PC-9 (cell line): ENCODE measurements at regions not wholly inside any gene's neighbourhood (a gene's known extent, or its start where the extent isn't known, plus 50 kb on each side); places are given as distances from the start of the nearest gene placed in this dataset.
A peak's percentile ranks its signal among the peaks of the same experiment; 100 is the strongest.

Source experiments
- BruUV-seq: library from RNA; stranded (reverse); fragments of 400-500 nt; replicated peaks from 2 replicates; lab custom pipeline; 2021; lab: Mats Ljungman, UMichigan
- CTCF ChIA-PET: fragments of 300-600 bp; sonication (Branson Sonifier 250); formaldehyde crosslinking; loops from one replicate; lab custom pipeline; 2022; ENCODE audit warnings: antibody characterized with exemption; lab: Charles Lee
- POLR2A ChIA-PET: fragments of 300-600 bp; sonication (Branson Sonifier 250); formaldehyde crosslinking; loops from one replicate; lab custom pipeline; 2022; ENCODE audit warnings: antibody characterized with exemption; ENCODE audit not compliant: unreplicated experiment; lab: Charles Lee
- DNase-seq, 2 experiments: peaks; one replicate each; pipeline versions ENCODE4 v3.0.0 to v3.0.0-alpha.2; 2015 to 2022; ENCODE audit warnings: mixed read lengths in 1 of 2
- H2AFZ ChIP-seq: fragments of 200-600 bp; sonication (generic); 2 replicates; pipeline ENCODE4 v1.8.1; 2017; ENCODE audit warnings: antibody characterized with exemption
- H3F3A ChIP-seq: fragments of 200-600 bp; sonication (generic); 2 replicates; pipeline ENCODE4 v1.8.1; 2017; ENCODE audit warnings: antibody characterized with exemption, mild to moderate bottlenecking, low read depth; ENCODE audit not compliant: insufficient read depth
- H3K27ac ChIP-seq: fragments of 200-600 bp; sonication (generic); 2 replicates; pipeline ENCODE4 v1.6.1; 2016; ENCODE audit warnings: mixed run types
- H3K27me3 ChIP-seq: fragments of 200-600 bp; sonication (generic); 2 replicates; pipeline ENCODE4 v1.6.1; 2016; ENCODE audit warnings: low read depth, mixed run types; ENCODE audit not compliant: insufficient read depth
- H3K36me3 ChIP-seq: fragments of 200-600 bp; sonication (generic); 2 replicates; pipeline ENCODE4 v1.6.1; 2016; ENCODE audit warnings: low read depth, mixed run types
- H3K4me1 ChIP-seq: fragments of 200-600 bp; sonication (generic); replicated peaks from 2 replicates; pipeline ENCODE4 v1.6.1; 2016; ENCODE audit warnings: mixed run types; ENCODE audit not compliant: insufficient read depth
- H3K4me2 ChIP-seq: fragments of 200-600 bp; sonication (generic); 2 replicates; pipeline ENCODE4 v1.6.1; 2017; ENCODE audit warnings: mixed run types
- H3K4me3 ChIP-seq: fragments of 200-600 bp; sonication (generic); 2 replicates; pipeline ENCODE4 v1.6.1; 2016; ENCODE audit warnings: mixed run types
- H3K79me2 ChIP-seq: fragments of 200-600 bp; sonication (generic); 2 replicates; pipeline ENCODE4 v1.6.1; 2017; ENCODE audit warnings: low read depth, mixed run types
- H3K9me2 ChIP-seq: fragments of 200-600 bp; sonication (generic); 2 replicates; pipeline ENCODE4 v1.8.1; 2017; ENCODE audit warnings: mild to moderate bottlenecking; ENCODE audit not compliant: insufficient read depth
- H3K9me3 ChIP-seq: fragments of 200-600 bp; sonication (generic); 2 replicates; pipeline ENCODE4 v1.8.1; 2016; ENCODE audit warnings: low read depth; ENCODE audit not compliant: insufficient read depth
- H4K20me1 ChIP-seq: fragments of 200-600 bp; sonication (generic); 2 replicates; pipeline ENCODE4 v1.8.1; 2017; ENCODE audit not compliant: insufficient read depth
- EZH2 ChIP-seq: fragments of 200-600 bp; sonication (generic); IDR thresholded peaks from 2 replicates; pipeline ENCODE4 v1.8.0; 2017; ENCODE audit warnings: antibody characterized with exemption, low read depth
- intact Hi-C: fragments of 100-400 bp; cut with micrococcal nuclease; formaldehyde crosslinking; loops from one replicate; pipeline ENCODE4 v1.10.0; 2022; ENCODE audit not compliant: unreplicated experiment
- TF ChIP-seq, protein P1 (sequence below): fragments of 200-600 bp; sonication (generic); conservative IDR thresholded peaks from 2 replicates; pipeline ENCODE4 v1.6.1; 2017; ENCODE audit warnings: mixed run types, antibody characterized with exemption, mild to moderate bottlenecking, moderate library complexity

DNA sequence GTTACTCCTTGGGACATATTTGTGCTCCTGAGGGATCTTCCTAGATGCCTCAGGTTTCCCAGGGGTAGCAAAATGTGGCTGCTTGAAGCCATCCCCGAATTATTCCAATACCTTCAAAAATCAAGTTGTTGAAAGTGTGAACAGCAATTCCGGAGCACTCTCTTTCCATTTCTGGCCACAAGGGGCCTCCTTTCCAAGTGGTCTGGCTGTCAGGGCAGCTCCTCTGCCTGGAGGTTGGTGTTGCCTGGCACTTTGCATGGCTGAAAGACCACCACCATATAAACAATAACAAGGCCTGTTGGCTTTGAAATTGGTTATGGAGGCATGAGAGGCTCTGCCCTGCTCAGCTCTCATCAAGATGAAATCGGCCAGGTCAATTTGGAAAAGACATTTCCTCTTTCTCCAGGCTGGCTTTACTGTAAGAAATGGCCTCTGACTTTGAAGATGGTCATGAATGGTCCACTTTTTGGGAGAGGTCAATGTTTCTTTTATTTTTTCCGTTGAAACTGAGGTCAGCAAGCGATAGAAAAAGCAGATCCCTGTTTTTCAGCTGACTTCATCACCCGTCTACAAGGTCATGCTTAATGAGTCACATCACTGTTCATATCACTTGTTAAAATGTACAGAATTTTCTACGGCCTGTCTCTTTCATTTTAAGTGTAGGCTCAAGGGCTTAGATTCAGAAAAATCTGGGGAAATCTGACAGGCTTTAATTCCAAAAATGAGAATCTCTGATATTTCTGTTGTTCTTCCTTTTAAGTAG, 481.1 kb upstream of the ZNF608 start:
- H3K36me3 ChIP-seq: no peaks in the 10 kb centered on the region
- POLR2A ChIA-PET: no interaction called here
- H3K27ac ChIP-seq: no peak overlapping the region
- no peak overlapping the region for H3K4me2 ChIP-seq
- DNase-seq: no peak
- no peaks in the 10 kb centered on the region for H3F3A ChIP-seq
- CTCF ChIA-PET: interaction anchor here (0.6 kb wide), 1 partner anchor 676 kb away, joined by 3 read pairs; no protein-coding TSS in a partner anchor
- no peaks in the 10 kb centered on the region for H3K4me1 ChIP-seq
- H2AFZ ChIP-seq: no peak overlapping the region
- no peaks in the 10 kb centered on the region for H3K79me2 ChIP-seq
- H3K27me3 ChIP-seq: no peaks in the 10 kb centered on the region
- H3K4me3 ChIP-seq: no peak overlapping the region
- no peak for TF ChIP-seq EZH2
- TF ChIP-seq, protein P1, sequence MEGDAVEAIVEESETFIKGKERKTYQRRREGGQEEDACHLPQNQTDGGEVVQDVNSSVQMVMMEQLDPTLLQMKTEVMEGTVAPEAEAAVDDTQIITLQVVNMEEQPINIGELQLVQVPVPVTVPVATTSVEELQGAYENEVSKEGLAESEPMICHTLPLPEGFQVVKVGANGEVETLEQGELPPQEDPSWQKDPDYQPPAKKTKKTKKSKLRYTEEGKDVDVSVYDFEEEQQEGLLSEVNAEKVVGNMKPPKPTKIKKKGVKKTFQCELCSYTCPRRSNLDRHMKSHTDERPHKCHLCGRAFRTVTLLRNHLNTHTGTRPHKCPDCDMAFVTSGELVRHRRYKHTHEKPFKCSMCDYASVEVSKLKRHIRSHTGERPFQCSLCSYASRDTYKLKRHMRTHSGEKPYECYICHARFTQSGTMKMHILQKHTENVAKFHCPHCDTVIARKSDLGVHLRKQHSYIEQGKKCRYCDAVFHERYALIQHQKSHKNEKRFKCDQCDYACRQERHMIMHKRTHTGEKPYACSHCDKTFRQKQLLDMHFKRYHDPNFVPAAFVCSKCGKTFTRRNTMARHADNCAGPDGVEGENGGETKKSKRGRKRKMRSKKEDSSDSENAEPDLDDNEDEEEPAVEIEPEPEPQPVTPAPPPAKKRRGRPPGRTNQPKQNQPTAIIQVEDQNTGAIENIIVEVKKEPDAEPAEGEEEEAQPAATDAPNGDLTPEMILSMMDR: peak; percentile 66
- no peaks in the 10 kb centered on the region for H3K9me3 ChIP-seq
- intact Hi-C loops: no loop called here
- no peaks in the 10 kb centered on the region for H4K20me1 ChIP-seq
- BruUV-seq: no TSS peak
- H3K9me2 ChIP-seq: no peaks in the 10 kb centered on the region

DNA sequence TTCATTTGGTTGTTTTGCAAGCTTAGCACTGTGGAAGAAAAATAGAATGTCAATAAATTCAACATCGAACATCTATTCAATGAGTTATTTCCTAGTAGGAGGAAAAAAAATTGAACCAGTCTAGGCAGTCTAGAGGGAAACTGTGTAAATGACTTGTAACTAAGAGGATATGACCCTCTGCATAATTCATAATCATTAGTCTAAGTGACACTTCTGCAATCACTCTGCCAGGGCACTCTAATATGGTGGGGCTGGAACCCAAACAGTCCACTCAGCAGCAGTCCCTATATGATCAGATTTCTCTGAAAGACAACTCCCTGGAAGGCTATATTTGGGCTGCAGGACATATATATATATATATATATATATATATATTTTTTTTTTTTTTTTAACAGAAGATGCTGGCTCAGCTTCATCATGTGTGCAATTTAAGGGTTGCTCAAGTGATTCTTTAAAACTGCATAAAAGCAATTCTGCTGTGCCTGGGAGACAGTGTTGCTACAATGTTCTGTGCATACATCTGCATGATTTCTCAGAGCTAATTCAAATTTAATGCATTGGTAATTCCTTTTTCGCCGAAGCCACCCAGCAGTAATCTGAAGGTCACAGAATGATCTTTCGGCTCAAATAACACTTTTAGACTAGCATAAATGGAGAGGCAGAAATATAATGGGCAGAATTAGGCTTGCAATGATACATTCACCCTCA, 482.1 kb upstream of the ZNF608 start:
- intact Hi-C loops: no loop called here
- H2AFZ ChIP-seq: no peak overlapping the region
- H3K9me3 ChIP-seq: no peaks in the 10 kb centered on the region
- no peaks in the 10 kb centered on the region for H4K20me1 ChIP-seq
- no peak for TF ChIP-seq EZH2
- TF ChIP-seq, protein P1: no peak
- no peaks in the 10 kb centered on the region for H3K9me2 ChIP-seq
- no peak overlapping the region for H3K4me2 ChIP-seq
- POLR2A ChIA-PET: no interaction called here
- no peak overlapping the region for H3K27ac ChIP-seq
- H3F3A ChIP-seq: no peaks in the 10 kb centered on the region
- DNase-seq: no peak
- no TSS peak for BruUV-seq
- CTCF ChIA-PET: no interaction called here
- H3K36me3 ChIP-seq: no peaks in the 10 kb centered on the region
- no peak overlapping the region for H3K4me3 ChIP-seq
- no peaks in the 10 kb centered on the region for H3K79me2 ChIP-seq
- H3K4me1 ChIP-seq: no peaks in the 10 kb centered on the region
- H3K27me3 ChIP-seq: no peaks in the 10 kb centered on the region

GRCh38 chr5:125229556-125229955, 483.1 kb upstream of the ZNF608 start:
- no peak overlapping the region for H3K4me2 ChIP-seq
- no peaks in the 10 kb centered on the region for H3K9me2 ChIP-seq
- H3K9me3 ChIP-seq: no peaks in the 10 kb centered on the region
- H3F3A ChIP-seq: no peaks in the 10 kb centered on the region
- TF ChIP-seq EZH2: no peak
- TF ChIP-seq, protein P1: no peak
- H3K27me3 ChIP-seq: no peaks in the 10 kb centered on the region
- H2AFZ ChIP-seq: no peak overlapping the region
- H4K20me1 ChIP-seq: no peaks in the 10 kb centered on the region
- ChIA-PET CTCF (no interaction called here), POLR2A (no interaction called here)
- no peak for DNase-seq
- H3K36me3 ChIP-seq: no peaks in the 10 kb centered on the region
- no peaks in the 10 kb centered on the region for H3K79me2 ChIP-seq
- H3K27ac ChIP-seq: no peak overlapping the region
- intact Hi-C loops: no loop called here
- no peaks in the 10 kb centered on the region for H3K4me1 ChIP-seq
- no TSS peak for BruUV-seq
- H3K4me3 ChIP-seq: no peak overlapping the region
